ENCODE measurements at regions not wholly inside any gene's neighbourhood (a gene's known extent, or its start where the extent isn't known, plus 50 kb on each side); places are given as distances from the start of the nearest gene placed in this dataset.
A peak's percentile ranks its signal among the peaks of the same experiment; 100 is the strongest.

GRCh38 chr3:165283328-165283727 is 87.1 kb upstream of the SLITRK3 start:
- no peaks in the 10 kb centered on the region for H3K9me3 ChIP-seq

GRCh38 chr3:165279471-165279870 is 83.3 kb upstream of the SLITRK3 start:
- H3K9me3 ChIP-seq, result no peaks in the 10 kb centered on the region

More at GRCh38 chr3:165283328-165283727, 87.1 kb upstream of the SLITRK3 start:
- no peaks in the 10 kb centered on the region for H3K36me3 ChIP-seq
- TF ChIP-seq CTCF (IDR thresholded peaks at IDR 0.05), result no peak
- no peaks in the 10 kb centered on the region for H3K27me3 ChIP-seq
- H3K4me1 ChIP-seq, result no peaks in the 10 kb centered on the region
- DNase-seq (ENCODE audit: low spot score), result no peak
- H3K4me3 ChIP-seq, result no peak overlapping the region
- H3K27ac ChIP-seq, result no peak overlapping the region

GRCh38 chr3:165273411-165273810 is 77.2 kb upstream of the SLITRK3 start:
- H3K4me1 ChIP-seq, result no peaks in the 10 kb centered on the region
- no peak overlapping the region for H3K27ac ChIP-seq
- H3K9me3 ChIP-seq, result no peaks in the 10 kb centered on the region
- no peak for TF ChIP-seq CTCF (IDR thresholded peaks at IDR 0.05)
- H3K27me3 ChIP-seq, result no peaks in the 10 kb centered on the region
- DNase-seq (ENCODE audit: low spot score), result no peak
- no peak overlapping the region for H3K4me3 ChIP-seq
- no peaks in the 10 kb centered on the region for H3K36me3 ChIP-seq

More at GRCh38 chr3:165279471-165279870, 83.3 kb upstream of the SLITRK3 start:
- no peak overlapping the region for H3K4me3 ChIP-seq
- no peaks in the 10 kb centered on the region for H3K36me3 ChIP-seq
- no peak for TF ChIP-seq CTCF (IDR thresholded peaks at IDR 0.05)
- no peaks in the 10 kb centered on the region for H3K4me1 ChIP-seq
- H3K27me3 ChIP-seq, result no peaks in the 10 kb centered on the region
- DNase-seq (ENCODE audit: low spot score), result no peak
- no peak overlapping the region for H3K27ac ChIP-seq

GRCh38 chr3:165259541-165260193 is 63.5 kb upstream of the SLITRK3 start:
- Histone ChIP-seq H3K4me1 (no peaks in the 10 kb centered on the region), H3K27ac (no peak overlapping the region), H3K36me3 (no peaks in the 10 kb centered on the region), H3K9me3 (no peaks in the 10 kb centered on the region), H3K27me3 (no peaks in the 10 kb centered on the region), H3K4me3 (no peak overlapping the region)
- no peak for TF ChIP-seq CTCF (IDR thresholded peaks at IDR 0.05)
- DNase-seq (ENCODE audit: low spot score), result no peak

- TF ChIP-seq CTCF (IDR thresholded peaks at IDR 0.05), result no peak
- H3K27ac ChIP-seq, result no peak overlapping the region
- no peaks in the 10 kb centered on the region for H3K9me3 ChIP-seq
- H3K27me3 ChIP-seq, result no peaks in the 10 kb centered on the region
- H3K4me3 ChIP-seq, result no peak overlapping the region
- no peaks in the 10 kb centered on the region for H3K4me1 ChIP-seq
- DNase-seq (ENCODE audit: low spot score), result no peak
- H3K36me3 ChIP-seq, result no peaks in the 10 kb centered on the region
These were observed 60.4 kb upstream of the SLITRK3 start for GRCh38 chr3:165256554-165257065.

- H3K27me3 ChIP-seq, result no peaks in the 10 kb centered on the region
- peak in 1 of 2 donors; percentile 36 for TF ChIP-seq CTCF (IDR thresholded peaks at IDR 0.05)
- no peaks in the 10 kb centered on the region for H3K36me3 ChIP-seq
- H3K4me1 ChIP-seq, result no peaks in the 10 kb centered on the region
- no peaks in the 10 kb centered on the region for H3K9me3 ChIP-seq
- DNase-seq (ENCODE audit: low spot score), result no peak
- no peak overlapping the region for H3K4me3 ChIP-seq
- H3K27ac ChIP-seq, result no peak overlapping the region
These were observed 58.6 kb upstream of the SLITRK3 start for GRCh38 chr3:165254812-165255211.

All from right atrium auricular region (tissue), 2 donors.